PFSK-1 (cell line): ENCODE measurements at regions not wholly inside any gene's neighbourhood (a gene's known extent, or its start where the extent isn't known, plus 50 kb on each side); places are given as distances from the start of the nearest gene placed in this dataset.

ENCODE experiments used
- FOXP2 ChIP-seq: optimal IDR thresholded peaks from 2 replicates; pipeline ENCODE3; 2011; ENCODE audit warnings: borderline replicate concordance, control low read depth, inconsistent platforms; ENCODE audit not compliant: insufficient read depth; ENCODE audit errors: extremely low read length, extremely low read depth
- POLR2AphosphoS5 ChIP-seq: IDR thresholded peaks from 2 replicates; pipeline ENCODE4 v1.6.1; 2012; ENCODE audit warnings: low read depth, mild to moderate bottlenecking, control low read depth, low read length, moderate library complexity
- SIN3A ChIP-seq: IDR thresholded peaks from 2 replicates; pipeline ENCODE4 v1.6.1; 2012; ENCODE audit warnings: mild to moderate bottlenecking, low read length, moderate library complexity, borderline replicate concordance; ENCODE audit not compliant: insufficient read depth
- TAF1 ChIP-seq: IDR thresholded peaks from 2 replicates; pipeline ENCODE4 v1.6.1; 2012; ENCODE audit warnings: low read length, control low read depth, borderline replicate concordance; ENCODE audit not compliant: insufficient read depth
- TF ChIP-seq, protein P1 (sequence below), 2 experiments: IDR thresholded peaks; 2 replicates each; pipeline versions ENCODE4 v1.6.1 to v1.8.0; 2011 to 2012; ENCODE audit warnings: low read depth in 2 of 2, low read length in 2 of 2, control low read depth in 1 of 2, inconsistent platforms in 1 of 2, mild to moderate bottlenecking in 1 of 2, moderate library complexity in 1 of 2; ENCODE audit not compliant: insufficient read depth in 1 of 2

DNA sequence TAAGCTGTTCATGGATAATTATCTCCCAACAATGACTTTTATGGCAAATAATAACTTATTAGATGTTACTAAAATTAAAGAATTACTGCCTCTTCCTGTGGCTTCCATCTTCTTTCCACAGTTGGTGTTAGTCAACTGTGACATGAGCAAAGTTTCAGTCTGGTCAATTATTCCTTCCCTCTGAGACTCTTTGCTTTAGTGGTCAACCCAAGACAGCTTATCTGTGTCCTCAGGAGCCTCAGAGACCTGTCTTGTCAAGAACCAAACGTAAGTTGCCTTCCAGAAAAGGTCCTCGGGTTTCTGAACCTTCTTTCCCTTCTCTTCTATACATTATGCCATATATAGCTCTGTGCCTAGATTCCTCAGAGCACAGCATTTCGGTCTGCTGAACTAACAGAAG, 263.2 kb upstream of the ZP4 start:
- TF ChIP-seq FOXP2 (no peak), TAF1 (no peak), SIN3A (no peak), POLR2AphosphoS5 (no peak)
- TF ChIP-seq, protein P1, sequence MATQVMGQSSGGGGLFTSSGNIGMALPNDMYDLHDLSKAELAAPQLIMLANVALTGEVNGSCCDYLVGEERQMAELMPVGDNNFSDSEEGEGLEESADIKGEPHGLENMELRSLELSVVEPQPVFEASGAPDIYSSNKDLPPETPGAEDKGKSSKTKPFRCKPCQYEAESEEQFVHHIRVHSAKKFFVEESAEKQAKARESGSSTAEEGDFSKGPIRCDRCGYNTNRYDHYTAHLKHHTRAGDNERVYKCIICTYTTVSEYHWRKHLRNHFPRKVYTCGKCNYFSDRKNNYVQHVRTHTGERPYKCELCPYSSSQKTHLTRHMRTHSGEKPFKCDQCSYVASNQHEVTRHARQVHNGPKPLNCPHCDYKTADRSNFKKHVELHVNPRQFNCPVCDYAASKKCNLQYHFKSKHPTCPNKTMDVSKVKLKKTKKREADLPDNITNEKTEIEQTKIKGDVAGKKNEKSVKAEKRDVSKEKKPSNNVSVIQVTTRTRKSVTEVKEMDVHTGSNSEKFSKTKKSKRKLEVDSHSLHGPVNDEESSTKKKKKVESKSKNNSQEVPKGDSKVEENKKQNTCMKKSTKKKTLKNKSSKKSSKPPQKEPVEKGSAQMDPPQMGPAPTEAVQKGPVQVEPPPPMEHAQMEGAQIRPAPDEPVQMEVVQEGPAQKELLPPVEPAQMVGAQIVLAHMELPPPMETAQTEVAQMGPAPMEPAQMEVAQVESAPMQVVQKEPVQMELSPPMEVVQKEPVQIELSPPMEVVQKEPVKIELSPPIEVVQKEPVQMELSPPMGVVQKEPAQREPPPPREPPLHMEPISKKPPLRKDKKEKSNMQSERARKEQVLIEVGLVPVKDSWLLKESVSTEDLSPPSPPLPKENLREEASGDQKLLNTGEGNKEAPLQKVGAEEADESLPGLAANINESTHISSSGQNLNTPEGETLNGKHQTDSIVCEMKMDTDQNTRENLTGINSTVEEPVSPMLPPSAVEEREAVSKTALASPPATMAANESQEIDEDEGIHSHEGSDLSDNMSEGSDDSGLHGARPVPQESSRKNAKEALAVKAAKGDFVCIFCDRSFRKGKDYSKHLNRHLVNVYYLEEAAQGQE (IDR thresholded peaks at IDR 0.05; ENCODE audit: insufficient read depth in 1 of 2, low read depth in 2 of 2, low read length in 2 of 2) = no peak

DNA sequence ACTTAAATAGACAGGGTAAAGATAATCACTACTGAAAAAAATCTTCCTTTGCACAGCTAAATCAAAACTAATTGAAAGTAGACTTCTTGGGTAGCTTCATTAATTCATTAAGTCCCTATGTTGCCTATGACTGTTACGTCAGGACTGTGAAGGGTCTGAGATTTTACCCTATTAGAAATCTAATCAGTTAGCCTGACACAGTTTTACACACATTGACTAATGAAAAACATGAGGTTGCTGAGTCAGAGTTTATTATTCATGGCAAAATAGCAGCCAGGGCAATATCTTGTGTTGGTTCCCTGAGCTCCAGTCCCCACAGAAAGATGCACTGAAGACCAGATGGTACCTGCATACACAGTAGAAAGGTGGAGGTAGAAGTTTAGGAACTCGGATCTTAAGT, 262.5 kb upstream of the ZP4 start:
- TF ChIP-seq, protein P1 (IDR thresholded peaks at IDR 0.05; ENCODE audit: insufficient read depth in 1 of 2, low read depth in 2 of 2, low read length in 2 of 2) = no peak
- no peak for TF ChIP-seq SIN3A

DNA sequence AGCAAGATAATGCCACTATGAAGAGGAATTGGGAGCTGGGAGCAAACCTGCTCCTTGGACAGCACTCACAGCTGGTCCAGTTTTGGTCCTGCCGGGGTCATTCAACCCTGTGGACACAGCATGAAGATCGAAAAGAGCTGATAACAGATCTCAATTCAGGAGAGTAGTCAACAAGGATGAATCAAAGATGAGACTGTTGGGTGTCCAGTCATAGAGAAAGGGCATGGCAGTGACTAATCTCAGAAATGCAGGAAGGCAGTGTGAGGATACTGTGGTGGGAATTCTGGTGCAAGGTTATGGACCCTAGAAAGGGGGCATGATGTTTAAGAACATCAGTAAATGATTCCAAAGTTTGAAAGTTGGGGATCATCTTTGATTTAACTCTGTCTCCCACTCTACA, 261.4 kb upstream of the ZP4 start:
- TF ChIP-seq, protein P1 (IDR thresholded peaks at IDR 0.05; ENCODE audit: insufficient read depth in 1 of 2, low read depth in 2 of 2, low read length in 2 of 2) = no peak
- TF ChIP-seq TAF1 (no peak), POLR2AphosphoS5 (no peak), FOXP2 (no peak), SIN3A (no peak)

DNA sequence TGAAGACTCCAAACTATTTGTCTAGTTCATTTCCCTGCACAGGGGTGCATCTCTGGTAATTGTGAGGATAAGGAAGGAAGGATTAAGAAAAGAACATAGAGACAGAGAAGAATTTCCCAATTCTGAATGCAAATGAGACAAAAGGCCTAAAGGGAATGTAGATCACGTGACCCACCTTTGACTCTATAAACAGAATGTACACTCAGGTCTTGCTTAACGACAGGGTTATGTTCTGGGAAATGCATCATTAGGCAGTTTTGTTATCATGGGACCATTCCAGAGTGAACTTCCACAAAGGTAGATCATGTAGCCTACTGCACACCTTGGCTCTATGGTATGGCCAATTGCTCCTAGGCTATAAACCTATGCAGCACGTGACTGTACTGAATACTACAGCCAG, 252.3 kb upstream of the ZP4 start:
- no peak for TF ChIP-seq TAF1
- no peak for TF ChIP-seq SIN3A
- no peak for TF ChIP-seq FOXP2
- TF ChIP-seq POLR2AphosphoS5 = no peak
- TF ChIP-seq, protein P1 (IDR thresholded peaks at IDR 0.05; ENCODE audit: insufficient read depth in 1 of 2, low read depth in 2 of 2, low read length in 2 of 2) = no peak

DNA sequence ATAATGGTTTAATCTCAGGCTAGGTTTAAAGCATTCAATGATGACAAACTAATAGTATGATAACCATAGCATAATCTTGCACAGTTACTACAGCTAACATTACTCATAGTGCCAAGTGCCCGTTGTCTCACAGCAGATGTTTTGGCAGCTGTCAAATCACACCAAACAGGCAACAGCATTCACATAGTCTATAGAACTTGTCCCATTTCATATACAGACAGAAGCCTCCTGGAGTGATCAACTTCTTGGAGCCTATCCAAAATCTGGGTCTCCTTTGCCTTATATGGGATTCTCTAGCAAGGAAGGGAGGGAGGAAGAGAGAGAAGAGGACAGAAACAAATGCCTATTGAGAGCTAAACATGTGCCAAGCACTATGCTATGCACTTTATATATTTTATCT, 250.6 kb upstream of the ZP4 start:
- TF ChIP-seq, protein P1 (IDR thresholded peaks at IDR 0.05; ENCODE audit: insufficient read depth in 1 of 2, low read depth in 2 of 2, low read length in 2 of 2) = no peak
- TF ChIP-seq SIN3A (no peak), TAF1 (no peak), POLR2AphosphoS5 (no peak), FOXP2 (no peak)
